HCT116 (cell line): ENCODE measurements at regions not wholly inside any gene's neighbourhood (a gene's known extent, or its start where the extent isn't known, plus 50 kb on each side); places are given as distances from the start of the nearest gene placed in this dataset.
"Not testable (repeated sequence)": the region's sequence is repeated elsewhere in the genome, so short reads cannot be mapped to it uniquely, and the experiment has no call there.

Experiments used
- CBX3 ChIP-seq: IDR thresholded peaks from 2 replicates; pipeline ENCODE4 v1.6.1; 2012; ENCODE audit warnings: low read depth
- CEBPB ChIP-seq: IDR thresholded peaks from 2 replicates; pipeline ENCODE4 v1.6.1; 2012; ENCODE audit warnings: low read depth
- EZH2 ChIP-seq: fragments of 200-600 bp; sonication (generic); IDR thresholded peaks from 2 replicates; pipeline ENCODE4 v1.6.1; 2017; ENCODE audit warnings: antibody characterized with exemption, mixed run types
- POLR2A ChIP-seq: IDR thresholded peaks from 2 replicates; pipeline ENCODE4 v1.7.0; 2011; ENCODE audit warnings: borderline replicate concordance; ENCODE audit not compliant: insufficient read depth, insufficient read length; ENCODE audit errors: extremely low read depth
- POLR2AphosphoS5 ChIP-seq: IDR thresholded peaks from 2 replicates; pipeline ENCODE4 v1.6.1; 2011; ENCODE audit warnings: mild to moderate bottlenecking, low read depth, low read length, moderate library complexity
- SP1 ChIP-seq: IDR thresholded peaks from 2 replicates; pipeline ENCODE4 v1.6.1; 2012; ENCODE audit warnings: low read depth
- TCF7L2 ChIP-seq: IDR thresholded peaks from 2 replicates; pipeline ENCODE4 v1.7.0; 2011; ENCODE audit warnings: borderline replicate concordance, inconsistent platforms; ENCODE audit not compliant: insufficient read depth, insufficient read length; ENCODE audit errors: extremely low read depth
- YY1 ChIP-seq: IDR thresholded peaks from 2 replicates; pipeline ENCODE4 v1.6.1; 2011; ENCODE audit warnings: low read length, low read depth, moderate library complexity, mild to moderate bottlenecking; ENCODE audit not compliant: insufficient replicate concordance; ENCODE audit errors: extremely low read depth
- ZNF274 ChIP-seq: fragments of 200-500 bp; sonication (Bioruptor generic); IDR thresholded peaks from 2 replicates; pipeline ENCODE4 v1.6.1; 2014; ENCODE audit warnings: mild to moderate bottlenecking, low read depth, low read length, inconsistent platforms
- TF ChIP-seq, protein P1 (sequence below), 3 experiments: fragments of 200-600 bp in 1 of 3; sonication (generic) in 1 of 3; IDR thresholded peaks in 2 of 3; conservative IDR thresholded peaks in 1 of 3; 2 replicates each; pipeline ENCODE4 v1.5.1; 2012 to 2017; ENCODE audit warnings: low read depth in 2 of 3, low read length in 2 of 3, antibody characterized with exemption in 1 of 3, borderline replicate concordance in 1 of 3, control low read depth in 1 of 3, mild to moderate bottlenecking in 1 of 3, mixed read lengths in 1 of 3, mixed run types in 1 of 3, moderate library complexity in 1 of 3; ENCODE audit not compliant: insufficient read depth in 1 of 3
- TF ChIP-seq, protein P2 (sequence below): IDR thresholded peaks from 2 replicates; pipeline ENCODE4 v1.6.1; 2012
- TF ChIP-seq, protein P3 (sequence below): IDR thresholded peaks from 2 replicates; pipeline ENCODE4 v1.6.1; 2011; ENCODE audit warnings: mild to moderate bottlenecking, low read length, moderate library complexity; ENCODE audit not compliant: insufficient replicate concordance; ENCODE audit errors: extremely low read depth
- TF ChIP-seq, protein P4 (sequence below): IDR thresholded peaks from 2 replicates; pipeline ENCODE4 v1.6.1; 2012; ENCODE audit warnings: low read depth

DNA sequence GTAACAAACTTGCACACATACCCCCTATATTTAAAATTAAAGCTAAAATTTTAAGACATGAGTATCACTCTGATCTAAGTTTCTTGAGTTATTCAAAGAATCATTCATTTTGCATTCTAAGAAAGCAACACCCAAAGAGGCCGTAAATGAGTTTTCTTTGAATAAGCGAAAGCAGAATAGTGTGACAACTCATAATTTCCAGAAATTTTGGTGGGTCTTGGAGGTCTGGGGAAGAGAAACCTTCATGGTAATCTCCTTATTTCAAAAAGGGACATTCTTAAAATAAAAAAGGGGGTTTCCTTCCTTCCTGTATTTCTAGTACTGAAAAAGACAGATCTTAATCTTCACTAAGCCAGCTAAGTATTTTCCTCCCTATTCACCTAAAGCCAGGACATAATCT is 147.0 kb upstream of the PABPC3 start:
- TF ChIP-seq, protein P1, sequence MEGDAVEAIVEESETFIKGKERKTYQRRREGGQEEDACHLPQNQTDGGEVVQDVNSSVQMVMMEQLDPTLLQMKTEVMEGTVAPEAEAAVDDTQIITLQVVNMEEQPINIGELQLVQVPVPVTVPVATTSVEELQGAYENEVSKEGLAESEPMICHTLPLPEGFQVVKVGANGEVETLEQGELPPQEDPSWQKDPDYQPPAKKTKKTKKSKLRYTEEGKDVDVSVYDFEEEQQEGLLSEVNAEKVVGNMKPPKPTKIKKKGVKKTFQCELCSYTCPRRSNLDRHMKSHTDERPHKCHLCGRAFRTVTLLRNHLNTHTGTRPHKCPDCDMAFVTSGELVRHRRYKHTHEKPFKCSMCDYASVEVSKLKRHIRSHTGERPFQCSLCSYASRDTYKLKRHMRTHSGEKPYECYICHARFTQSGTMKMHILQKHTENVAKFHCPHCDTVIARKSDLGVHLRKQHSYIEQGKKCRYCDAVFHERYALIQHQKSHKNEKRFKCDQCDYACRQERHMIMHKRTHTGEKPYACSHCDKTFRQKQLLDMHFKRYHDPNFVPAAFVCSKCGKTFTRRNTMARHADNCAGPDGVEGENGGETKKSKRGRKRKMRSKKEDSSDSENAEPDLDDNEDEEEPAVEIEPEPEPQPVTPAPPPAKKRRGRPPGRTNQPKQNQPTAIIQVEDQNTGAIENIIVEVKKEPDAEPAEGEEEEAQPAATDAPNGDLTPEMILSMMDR (IDR thresholded peaks at IDR 0.05 in 2 of 3, conservative IDR thresholded peaks at IDR 0.05 in 1 of 3; ENCODE audit: borderline replicate concordance in 1 of 3, insufficient read depth in 1 of 3, low read depth in 2 of 3, low read length in 2 of 3) = not testable (repeated sequence)
- TF ChIP-seq, protein P2, sequence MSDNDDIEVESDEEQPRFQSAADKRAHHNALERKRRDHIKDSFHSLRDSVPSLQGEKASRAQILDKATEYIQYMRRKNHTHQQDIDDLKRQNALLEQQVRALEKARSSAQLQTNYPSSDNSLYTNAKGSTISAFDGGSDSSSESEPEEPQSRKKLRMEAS = not testable (repeated sequence)
- TF ChIP-seq POLR2AphosphoS5, EZH2, ZNF274, CEBPB, TCF7L2, POLR2A, CBX3, SP1, YY1: not testable (repeated sequence)
- TF ChIP-seq, protein P3, sequence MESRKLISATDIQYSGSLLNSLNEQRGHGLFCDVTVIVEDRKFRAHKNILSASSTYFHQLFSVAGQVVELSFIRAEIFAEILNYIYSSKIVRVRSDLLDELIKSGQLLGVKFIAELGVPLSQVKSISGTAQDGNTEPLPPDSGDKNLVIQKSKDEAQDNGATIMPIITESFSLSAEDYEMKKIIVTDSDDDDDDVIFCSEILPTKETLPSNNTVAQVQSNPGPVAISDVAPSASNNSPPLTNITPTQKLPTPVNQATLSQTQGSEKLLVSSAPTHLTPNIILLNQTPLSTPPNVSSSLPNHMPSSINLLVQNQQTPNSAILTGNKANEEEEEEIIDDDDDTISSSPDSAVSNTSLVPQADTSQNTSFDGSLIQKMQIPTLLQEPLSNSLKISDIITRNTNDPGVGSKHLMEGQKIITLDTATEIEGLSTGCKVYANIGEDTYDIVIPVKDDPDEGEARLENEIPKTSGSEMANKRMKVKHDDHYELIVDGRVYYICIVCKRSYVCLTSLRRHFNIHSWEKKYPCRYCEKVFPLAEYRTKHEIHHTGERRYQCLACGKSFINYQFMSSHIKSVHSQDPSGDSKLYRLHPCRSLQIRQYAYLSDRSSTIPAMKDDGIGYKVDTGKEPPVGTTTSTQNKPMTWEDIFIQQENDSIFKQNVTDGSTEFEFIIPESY = not testable (repeated sequence)
- TF ChIP-seq, protein P4, sequence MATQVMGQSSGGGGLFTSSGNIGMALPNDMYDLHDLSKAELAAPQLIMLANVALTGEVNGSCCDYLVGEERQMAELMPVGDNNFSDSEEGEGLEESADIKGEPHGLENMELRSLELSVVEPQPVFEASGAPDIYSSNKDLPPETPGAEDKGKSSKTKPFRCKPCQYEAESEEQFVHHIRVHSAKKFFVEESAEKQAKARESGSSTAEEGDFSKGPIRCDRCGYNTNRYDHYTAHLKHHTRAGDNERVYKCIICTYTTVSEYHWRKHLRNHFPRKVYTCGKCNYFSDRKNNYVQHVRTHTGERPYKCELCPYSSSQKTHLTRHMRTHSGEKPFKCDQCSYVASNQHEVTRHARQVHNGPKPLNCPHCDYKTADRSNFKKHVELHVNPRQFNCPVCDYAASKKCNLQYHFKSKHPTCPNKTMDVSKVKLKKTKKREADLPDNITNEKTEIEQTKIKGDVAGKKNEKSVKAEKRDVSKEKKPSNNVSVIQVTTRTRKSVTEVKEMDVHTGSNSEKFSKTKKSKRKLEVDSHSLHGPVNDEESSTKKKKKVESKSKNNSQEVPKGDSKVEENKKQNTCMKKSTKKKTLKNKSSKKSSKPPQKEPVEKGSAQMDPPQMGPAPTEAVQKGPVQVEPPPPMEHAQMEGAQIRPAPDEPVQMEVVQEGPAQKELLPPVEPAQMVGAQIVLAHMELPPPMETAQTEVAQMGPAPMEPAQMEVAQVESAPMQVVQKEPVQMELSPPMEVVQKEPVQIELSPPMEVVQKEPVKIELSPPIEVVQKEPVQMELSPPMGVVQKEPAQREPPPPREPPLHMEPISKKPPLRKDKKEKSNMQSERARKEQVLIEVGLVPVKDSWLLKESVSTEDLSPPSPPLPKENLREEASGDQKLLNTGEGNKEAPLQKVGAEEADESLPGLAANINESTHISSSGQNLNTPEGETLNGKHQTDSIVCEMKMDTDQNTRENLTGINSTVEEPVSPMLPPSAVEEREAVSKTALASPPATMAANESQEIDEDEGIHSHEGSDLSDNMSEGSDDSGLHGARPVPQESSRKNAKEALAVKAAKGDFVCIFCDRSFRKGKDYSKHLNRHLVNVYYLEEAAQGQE = not testable (repeated sequence)
